ENCODE measurements at regions not wholly inside any gene's neighbourhood (a gene's known extent, or its start where the extent isn't known, plus 50 kb on each side); places are given as distances from the start of the nearest gene placed in this dataset.

DNA sequence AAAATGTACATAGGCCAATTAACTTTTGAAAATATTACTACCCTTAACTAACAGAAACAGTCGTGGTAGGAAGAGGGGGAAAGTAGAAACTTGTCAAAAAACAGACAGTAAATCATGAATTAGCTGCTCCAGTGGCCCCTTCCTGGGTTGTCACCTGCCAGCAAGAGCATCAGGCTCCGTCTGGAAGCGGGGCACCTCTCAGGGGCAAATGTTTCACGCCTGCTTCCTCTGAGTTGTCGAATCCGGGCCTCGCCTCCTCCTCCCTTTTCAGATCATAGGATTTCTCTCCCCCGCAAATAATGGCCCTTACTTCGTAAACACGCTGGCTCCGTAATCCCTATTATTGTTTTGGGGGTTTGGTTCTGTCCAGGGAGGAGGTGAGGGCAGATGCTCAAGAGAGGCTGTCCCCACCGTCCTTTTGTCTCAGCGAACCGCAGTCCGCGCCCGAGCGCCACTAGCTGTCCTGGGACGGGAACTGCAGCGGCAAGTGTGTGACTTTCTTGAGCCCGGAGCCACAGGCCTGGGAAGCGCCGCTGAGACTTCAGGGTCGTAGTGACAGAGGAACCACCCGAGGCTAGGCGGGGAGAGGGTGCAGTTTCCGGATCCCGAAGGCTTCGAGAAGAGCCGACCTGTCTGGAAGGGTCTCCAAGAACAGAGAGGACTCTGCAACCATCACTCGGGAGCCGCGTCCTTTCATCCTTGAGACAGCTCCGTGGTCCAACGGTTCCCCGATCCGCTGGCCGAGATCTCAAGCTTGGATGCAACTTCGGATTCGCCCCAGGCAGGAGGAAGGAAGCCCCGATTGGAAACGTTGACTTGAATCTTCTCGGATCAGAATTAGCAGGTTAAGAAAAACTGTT is 214.5 kb upstream of the ZNF184 start:
- DNase-seq (ENCODE audit: low read depth), result peak; percentile 95
- TF ChIP-seq, protein P1, sequence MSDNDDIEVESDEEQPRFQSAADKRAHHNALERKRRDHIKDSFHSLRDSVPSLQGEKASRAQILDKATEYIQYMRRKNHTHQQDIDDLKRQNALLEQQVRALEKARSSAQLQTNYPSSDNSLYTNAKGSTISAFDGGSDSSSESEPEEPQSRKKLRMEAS (IDR thresholded peaks at IDR 0.05; ENCODE audit: low read depth, low read length), result peak; percentile 46; the same call in 1 of the 2 replicates
- TF ChIP-seq, protein P2, sequence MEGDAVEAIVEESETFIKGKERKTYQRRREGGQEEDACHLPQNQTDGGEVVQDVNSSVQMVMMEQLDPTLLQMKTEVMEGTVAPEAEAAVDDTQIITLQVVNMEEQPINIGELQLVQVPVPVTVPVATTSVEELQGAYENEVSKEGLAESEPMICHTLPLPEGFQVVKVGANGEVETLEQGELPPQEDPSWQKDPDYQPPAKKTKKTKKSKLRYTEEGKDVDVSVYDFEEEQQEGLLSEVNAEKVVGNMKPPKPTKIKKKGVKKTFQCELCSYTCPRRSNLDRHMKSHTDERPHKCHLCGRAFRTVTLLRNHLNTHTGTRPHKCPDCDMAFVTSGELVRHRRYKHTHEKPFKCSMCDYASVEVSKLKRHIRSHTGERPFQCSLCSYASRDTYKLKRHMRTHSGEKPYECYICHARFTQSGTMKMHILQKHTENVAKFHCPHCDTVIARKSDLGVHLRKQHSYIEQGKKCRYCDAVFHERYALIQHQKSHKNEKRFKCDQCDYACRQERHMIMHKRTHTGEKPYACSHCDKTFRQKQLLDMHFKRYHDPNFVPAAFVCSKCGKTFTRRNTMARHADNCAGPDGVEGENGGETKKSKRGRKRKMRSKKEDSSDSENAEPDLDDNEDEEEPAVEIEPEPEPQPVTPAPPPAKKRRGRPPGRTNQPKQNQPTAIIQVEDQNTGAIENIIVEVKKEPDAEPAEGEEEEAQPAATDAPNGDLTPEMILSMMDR (IDR thresholded peaks at IDR 0.05; ENCODE audit: low read depth, low read length), result peak; percentile 90
- TF ChIP-seq POLR2A (IDR thresholded peaks at IDR 0.05; ENCODE audit: extremely low read depth, insufficient read length) (no peak), MYC (IDR thresholded peaks at IDR 0.05; ENCODE audit: low read depth, low read length) (peak; percentile 46; the same call in 1 of the 2 replicates)

DNA sequence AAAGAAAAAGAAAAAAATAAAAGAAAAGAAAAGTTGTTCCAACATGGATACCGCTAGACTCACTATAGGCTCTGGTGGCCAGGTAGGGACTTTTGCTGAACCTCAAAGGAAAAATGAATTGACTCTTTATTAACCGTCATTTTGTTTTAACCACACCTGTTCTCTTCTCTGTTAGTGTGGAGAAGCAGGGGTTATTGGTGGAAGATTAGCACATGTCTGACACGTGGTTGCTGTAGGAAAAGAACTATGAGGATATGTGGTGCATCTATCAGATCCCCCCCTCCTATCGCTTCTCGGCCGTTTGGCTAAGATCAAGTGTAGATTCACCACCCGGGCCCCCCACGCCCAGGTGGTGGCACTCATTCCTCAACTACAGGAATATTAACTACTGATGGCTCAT is 212.4 kb upstream of the ZNF184 start:
- H3K4me3 ChIP-seq (ENCODE audit: low read depth, low read length), result no peak overlapping the region
- DNase-seq (ENCODE audit: low read depth), result no peak
- TF ChIP-seq, protein P2 (IDR thresholded peaks at IDR 0.05; ENCODE audit: low read depth, low read length), result no peak

More for the DNA sequence above, 214.5 kb upstream of the ZNF184 start:
- H3K4me3 ChIP-seq (ENCODE audit: low read depth, low read length), result peak overlapping the region; percentile 83

DNA sequence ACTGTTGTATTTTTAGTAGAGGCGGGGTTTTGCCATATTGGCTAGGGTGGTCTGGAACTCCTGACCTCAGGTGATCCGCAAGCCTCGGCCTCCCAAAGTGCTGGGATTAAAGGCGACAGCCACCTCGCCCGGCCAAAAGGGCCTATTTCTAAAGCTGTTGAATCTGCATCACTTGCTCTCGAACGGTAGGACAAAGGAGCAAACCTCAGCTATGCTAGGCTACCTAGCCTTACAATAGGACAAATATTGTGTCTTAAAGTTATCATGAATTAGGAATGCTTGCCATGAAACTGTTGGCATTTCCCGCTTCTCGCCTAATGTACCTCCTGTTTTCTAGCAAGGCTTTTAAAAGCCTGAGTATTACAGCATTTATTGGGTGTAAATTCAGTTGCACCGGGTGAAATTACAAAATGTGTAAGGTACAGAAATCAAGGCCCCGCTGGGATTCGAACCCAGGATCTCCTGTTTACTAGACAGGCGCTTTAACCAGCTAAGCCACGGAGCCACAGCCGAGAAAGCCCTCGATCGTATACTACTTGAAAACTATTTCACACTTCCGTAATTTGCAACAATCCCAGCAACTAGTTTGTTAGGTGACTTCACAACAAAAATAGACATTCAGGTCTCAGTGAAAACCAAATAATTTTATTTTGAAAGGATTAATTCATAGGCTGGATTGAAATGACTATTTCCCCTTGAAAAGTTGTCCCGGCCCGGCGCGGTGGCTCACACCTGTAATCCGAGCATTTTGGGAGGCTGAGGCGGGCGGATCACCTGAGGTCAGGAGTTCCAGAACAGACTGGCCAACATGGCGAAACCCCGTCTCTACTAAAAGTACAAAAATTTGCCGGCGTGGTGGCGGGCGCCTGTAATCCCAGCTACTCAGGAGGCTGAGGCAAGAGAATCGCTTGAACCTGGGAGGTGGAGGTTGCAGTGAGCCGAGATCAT is 211.6 kb upstream of the ZNF184 start:
- TF ChIP-seq, protein P1 (IDR thresholded peaks at IDR 0.05; ENCODE audit: low read depth, low read length), result no peak
- no peak for TF ChIP-seq MYC (IDR thresholded peaks at IDR 0.05; ENCODE audit: low read depth, low read length)
- no peak for TF ChIP-seq POLR2A (IDR thresholded peaks at IDR 0.05; ENCODE audit: extremely low read depth, insufficient read length)
- TF ChIP-seq, protein P2 (IDR thresholded peaks at IDR 0.05; ENCODE audit: low read depth, low read length), result no peak
- H3K4me3 ChIP-seq (ENCODE audit: low read depth, low read length), result no peak overlapping the region
- DNase-seq (ENCODE audit: low read depth), result peak; percentile 93

DNA sequence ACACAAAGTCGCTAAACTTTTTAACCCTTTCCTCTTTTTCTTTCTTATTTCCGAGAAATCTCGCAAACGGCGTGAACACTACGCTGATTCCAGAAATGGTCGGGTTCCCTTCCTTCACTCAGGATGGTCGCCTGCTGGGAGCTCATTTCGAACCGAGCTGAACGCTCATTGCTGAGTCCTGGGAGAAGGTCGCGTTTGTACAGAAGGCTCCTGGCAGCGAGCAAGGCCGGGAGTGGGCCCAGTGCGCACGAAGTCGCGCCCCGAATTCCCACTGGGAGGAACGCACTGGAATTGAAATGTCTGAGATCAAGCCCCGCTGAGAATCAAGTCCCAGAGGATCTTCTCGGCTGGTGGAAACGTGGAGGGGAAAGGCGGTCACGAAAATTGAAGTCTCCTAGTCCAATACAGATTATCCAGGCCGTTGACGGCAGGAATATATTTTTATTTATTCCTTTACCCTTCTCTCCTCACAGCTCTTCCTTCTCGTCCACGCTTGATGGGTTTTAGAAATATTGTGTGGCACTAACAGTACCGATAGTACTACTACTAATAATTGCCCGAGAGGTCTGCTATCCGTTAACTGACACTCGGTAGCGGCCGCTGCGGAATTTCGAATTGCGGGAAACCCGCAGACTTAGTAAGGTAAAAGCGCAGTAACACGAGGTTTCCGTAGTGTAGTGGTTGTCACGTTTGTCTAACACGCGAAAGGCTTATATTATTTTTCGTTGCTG is 207.2 kb upstream of the ZNF184 start:
- no peak overlapping the region for H3K4me3 ChIP-seq (ENCODE audit: low read depth, low read length)
- no peak for DNase-seq (ENCODE audit: low read depth)
- no peak for TF ChIP-seq MYC (IDR thresholded peaks at IDR 0.05; ENCODE audit: low read depth, low read length)
- TF ChIP-seq, protein P2 (IDR thresholded peaks at IDR 0.05; ENCODE audit: low read depth, low read length), result no peak
- TF ChIP-seq, protein P1 (IDR thresholded peaks at IDR 0.05; ENCODE audit: low read depth, low read length), result no peak
- no peak for TF ChIP-seq POLR2A (IDR thresholded peaks at IDR 0.05; ENCODE audit: extremely low read depth, insufficient read length)

DNA sequence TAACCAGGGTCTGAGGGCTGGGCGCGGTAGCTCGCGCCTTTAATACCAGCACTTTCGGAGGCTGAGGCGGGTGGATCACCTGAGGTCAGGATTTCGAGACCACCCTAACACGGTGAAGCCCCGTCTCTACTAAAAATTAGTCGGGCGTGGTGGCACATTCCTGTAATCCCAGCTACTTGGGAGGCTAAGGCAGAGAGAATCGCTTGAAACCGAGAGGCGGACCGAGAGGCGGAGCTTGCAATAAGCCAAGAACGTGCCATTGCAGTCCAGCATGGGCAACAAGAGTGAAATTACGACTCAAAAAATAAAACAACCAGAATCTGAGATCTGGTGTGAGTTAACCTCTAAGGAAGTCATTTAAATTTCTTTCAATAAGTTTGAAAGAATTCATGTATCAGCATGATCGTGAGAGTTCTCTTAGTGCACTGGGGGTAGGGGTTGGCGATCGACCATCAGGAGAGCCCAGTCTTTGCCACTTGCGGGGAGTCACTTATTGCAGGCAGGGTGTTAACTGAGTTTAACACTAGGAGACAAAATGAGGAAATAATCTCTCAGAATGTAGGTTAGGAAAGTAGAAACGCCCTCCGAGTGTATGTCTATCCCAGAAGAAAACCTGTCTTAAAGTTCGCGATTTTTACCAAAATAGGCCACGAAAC is 206.5 kb upstream of the ZNF184 start:
- H3K4me3 ChIP-seq (ENCODE audit: low read depth, low read length), result no peak overlapping the region
- no peak for DNase-seq (ENCODE audit: low read depth)
- TF ChIP-seq MYC (IDR thresholded peaks at IDR 0.05; ENCODE audit: low read depth, low read length), result no peak
- TF ChIP-seq, protein P1 (IDR thresholded peaks at IDR 0.05; ENCODE audit: low read depth, low read length), result no peak
- TF ChIP-seq POLR2A (IDR thresholded peaks at IDR 0.05; ENCODE audit: extremely low read depth, insufficient read length), result no peak
- TF ChIP-seq, protein P2 (IDR thresholded peaks at IDR 0.05; ENCODE audit: low read depth, low read length), result no peak

Measured in NB4 (cell line).